ENCODE measurements at regions not wholly inside any gene's neighbourhood (a gene's known extent, or its start where the extent isn't known, plus 50 kb on each side); places are given as distances from the start of the nearest gene placed in this dataset.
A peak's percentile ranks its signal among the peaks of the same experiment; 100 is the strongest.
"Not testable (repeated sequence)": the region's sequence is repeated elsewhere in the genome, so short reads cannot be mapped to it uniquely, and the experiment has no call there.

DNA sequence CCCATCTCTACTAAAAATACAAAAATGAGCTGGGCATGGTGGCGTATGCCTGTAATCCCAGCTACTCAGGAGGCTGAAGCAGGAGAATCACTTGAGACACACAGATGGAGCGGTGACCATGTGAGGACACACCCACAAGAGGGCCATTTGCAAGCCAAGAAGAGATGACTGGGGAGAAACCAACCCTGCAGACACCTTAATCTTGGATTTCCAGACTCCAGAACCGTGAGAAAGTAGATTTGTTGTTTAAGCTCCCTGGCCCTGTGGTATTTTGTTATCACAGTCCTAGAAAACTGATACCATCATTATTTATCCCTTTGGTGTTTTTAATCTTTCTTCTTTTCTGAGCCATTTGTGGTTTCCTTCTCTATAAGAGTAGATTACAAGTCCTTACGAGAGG, 88.6 kb upstream of the ID2 start:
- DNase-seq (ENCODE audit: low read depth, low spot score) = no peak

- no peak for DNase-seq (ENCODE audit: low read depth, low spot score)
These were observed 87.0 kb upstream of the ID2 start for GRCh38 chr2:8594731-8595427.

DNA sequence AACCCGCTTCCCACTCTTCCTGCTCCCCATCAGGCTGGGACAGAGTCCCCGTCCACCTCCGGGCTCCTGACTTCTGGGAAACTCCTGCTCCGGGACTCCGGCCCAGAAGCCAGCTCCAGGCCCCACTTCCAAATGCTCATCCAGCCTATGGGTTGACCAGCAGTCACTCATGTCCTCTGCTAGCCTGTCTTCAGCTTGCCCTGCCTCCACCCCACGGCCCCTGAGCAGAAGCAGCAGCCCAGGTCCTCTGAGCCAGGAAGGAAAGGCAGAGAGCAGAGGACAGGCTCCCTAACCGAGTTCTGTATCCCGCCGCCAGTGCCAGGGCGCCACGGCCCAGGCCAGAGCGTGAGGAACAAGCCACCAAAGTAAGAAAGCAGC, 86.4 kb upstream of the ID2 start:
- DNase-seq (ENCODE audit: low read depth, low spot score) = no peak

GRCh38 chr2:8595811-8596600, 85.8 kb upstream of the ID2 start:
- no peak for DNase-seq (ENCODE audit: low read depth, low spot score)

DNA sequence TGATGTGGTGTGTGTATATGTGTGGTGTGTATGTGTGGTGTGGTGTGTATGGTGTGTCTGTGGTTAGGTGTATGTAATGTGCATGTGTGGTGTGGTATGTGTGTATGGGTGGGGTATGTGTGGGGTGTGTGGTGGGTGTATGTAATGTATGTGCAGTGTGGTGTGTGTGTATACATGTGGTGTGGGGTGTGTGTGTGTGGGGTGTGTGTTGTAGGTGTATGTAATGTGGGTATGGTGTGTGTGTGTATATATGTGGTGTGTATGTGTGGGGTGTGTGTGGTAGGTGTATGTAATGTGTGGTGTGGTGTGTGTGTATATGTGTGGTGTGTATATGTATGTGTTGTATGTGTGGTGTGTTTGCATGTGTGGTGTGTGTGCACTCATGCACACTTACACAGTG, 84.8 kb upstream of the ID2 start:
- no peak for DNase-seq (ENCODE audit: low read depth, low spot score)

DNA sequence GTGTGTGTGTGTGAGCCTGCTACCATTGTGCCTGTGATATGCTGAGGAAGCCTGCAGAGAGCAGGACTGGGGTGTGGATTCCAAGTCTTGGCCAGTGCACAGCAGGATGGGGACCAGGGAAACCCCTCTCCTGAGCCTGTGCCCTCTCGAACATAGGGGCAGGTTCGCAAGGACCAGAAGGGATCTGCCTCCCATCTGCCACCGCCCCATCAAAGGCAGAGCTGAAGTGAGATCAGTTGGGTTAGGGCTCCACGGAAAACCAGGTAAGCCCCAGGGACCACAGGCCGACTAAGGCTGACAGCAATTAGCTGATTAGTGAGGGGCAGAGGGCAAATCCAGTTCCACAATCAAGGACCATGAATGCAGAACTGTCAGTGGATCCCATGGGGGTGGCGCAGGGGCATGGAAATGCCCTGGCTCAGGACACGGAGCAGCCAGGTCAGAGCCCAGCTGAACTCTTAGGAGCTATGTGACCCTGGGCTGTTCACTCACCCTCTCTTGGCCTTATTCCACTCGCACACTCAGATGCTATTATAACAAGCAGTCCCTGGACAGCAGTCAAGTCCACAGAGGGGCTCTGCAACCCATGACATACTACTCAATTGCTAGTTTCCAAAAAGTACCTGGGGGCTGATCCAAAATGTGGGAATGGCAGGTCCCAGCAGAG, 84.2 kb upstream of the ID2 start:
- DNase-seq (ENCODE audit: low read depth, low spot score) = no peak

GRCh38 chr2:8598295-8599165, 83.3 kb upstream of the ID2 start:
- no peak for DNase-seq (ENCODE audit: low read depth, low spot score)

DNA sequence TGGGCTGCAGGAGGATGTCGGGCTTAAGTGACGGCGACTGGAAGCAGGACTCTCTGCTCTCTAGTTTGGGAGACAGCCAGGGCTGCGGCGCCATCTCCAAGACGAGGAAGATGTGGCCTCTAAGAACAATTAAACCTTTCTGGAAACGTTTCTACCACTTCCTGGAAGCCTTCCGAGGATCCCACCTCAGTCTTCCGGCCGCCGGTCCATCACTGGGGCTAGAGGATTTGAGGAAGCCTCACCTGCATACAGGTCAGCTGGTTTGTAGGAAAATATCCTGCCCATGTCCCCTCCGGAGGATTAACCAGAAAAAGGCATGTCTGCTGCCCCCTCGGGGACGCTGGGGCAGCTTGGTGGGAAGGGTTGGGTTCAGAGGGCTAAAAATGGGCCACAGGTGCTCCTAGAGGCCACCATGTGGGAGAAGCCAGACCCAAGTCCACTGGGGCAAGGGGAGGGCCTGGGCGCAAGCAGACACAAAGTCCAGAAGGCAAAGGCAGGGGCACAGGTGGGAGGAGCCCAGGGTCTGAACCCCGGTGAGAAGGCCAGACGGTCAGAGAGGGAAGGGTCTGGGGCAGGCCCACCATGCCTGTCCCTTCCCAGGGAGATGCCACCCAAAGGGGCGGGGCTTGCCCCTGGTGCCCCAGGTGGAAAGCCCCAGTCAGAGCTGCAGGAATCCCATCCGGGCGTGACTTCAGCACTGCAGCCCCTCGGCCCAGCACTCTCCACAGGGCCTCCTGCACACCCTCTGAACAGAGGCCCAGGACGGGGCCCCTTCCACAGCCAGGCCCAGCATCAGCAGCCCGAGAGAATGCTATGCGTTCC, 82.2 kb upstream of the ID2 start:
- DNase-seq (ENCODE audit: low read depth, low spot score) = no peak

DNA sequence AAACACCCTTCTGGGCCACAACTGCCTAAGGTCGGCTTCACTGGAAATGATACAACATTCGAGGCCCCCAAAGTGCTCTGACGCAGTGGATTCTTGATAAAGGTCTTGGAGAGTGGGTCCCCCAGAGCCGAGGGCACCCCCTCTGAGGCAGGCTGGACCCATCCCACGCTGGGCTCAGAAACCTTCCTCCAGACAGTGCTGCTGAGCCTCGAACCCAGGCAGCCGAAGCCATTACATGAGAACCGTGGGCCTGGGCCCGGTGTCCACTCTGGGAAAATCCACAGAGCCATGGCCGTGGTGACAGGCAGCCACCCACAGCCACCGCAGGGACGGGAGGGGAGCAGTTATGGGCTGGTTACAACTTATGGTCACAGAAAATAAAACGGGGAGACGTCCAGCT, 81.4 kb upstream of the ID2 start:
- DNase-seq (ENCODE audit: low read depth, low spot score) = no peak

- no peak for DNase-seq (ENCODE audit: low read depth, low spot score)
These were observed 79.0 kb upstream of the ID2 start for GRCh38 chr2:8602809-8603208.

DNA sequence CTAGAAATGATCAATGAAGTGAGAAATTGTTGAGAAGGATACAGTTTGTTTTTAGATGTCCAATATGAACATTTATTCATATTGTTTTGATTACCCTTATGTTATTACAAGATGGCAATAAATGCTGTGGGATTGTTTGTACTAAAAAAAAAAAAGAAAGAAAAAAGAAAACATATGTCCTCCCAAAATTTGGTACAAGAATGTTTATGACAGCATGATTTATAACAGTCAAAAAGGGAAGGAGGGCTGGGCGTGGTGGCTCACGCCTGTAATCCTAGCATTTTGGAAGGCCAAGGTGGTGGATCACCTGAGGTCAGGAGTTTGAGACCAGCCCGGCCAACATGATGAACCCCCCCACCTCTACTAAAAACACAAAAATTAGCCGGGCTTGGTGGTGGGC, 78.5 kb upstream of the ID2 start:
- DNase-seq (ENCODE audit: low read depth, low spot score) = not testable (repeated sequence)

DNA sequence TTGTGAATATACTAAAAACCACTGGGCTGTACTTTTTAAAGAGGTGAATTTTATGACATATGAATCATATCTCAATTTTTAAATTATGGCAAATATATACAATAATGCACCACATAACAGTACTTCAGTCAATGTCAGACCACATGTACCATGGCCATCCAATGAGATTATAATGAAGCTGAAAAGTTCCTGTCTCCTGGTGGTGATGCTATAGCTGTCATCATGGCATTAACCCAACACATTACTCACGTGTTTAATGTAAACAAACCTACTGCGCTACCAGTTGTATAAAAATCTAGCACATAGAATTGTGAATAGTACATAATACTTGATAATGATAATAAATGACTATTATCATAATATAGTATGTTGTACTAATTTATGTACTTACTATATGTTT, 77.6 kb upstream of the ID2 start:
- no peak for DNase-seq (ENCODE audit: low read depth, low spot score)

- DNase-seq (ENCODE audit: low read depth, low spot score) = no peak
These were observed 76.3 kb upstream of the ID2 start for GRCh38 chr2:8605351-8606065.

DNA sequence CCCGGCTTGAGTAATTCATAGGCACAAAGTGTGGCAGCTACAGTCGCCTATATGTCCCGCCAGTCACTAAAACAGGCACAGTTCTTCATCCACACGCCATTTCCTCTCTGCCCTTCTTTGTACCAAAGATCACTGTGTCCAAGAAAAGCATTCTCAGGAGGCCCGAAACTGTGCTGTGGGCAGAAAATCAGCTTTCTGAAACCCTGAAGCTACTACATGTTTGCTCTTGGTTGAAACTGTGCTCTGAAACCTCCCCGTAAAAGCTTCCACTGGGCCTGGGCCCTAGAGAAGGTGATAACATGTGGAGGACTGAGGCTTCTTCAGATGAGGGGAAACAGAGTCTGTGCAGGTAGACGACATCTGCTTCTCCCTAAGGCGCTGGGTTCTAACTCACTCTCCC, 75.6 kb upstream of the ID2 start:
- DNase-seq (ENCODE audit: low read depth, low spot score) = no peak

- DNase-seq (ENCODE audit: low read depth, low spot score) = no peak
These were observed 75.0 kb upstream of the ID2 start for GRCh38 chr2:8606649-8607550.

- no peak for DNase-seq (ENCODE audit: low read depth, low spot score)
These were observed 74.2 kb upstream of the ID2 start for GRCh38 chr2:8607606-8608005.

DNA sequence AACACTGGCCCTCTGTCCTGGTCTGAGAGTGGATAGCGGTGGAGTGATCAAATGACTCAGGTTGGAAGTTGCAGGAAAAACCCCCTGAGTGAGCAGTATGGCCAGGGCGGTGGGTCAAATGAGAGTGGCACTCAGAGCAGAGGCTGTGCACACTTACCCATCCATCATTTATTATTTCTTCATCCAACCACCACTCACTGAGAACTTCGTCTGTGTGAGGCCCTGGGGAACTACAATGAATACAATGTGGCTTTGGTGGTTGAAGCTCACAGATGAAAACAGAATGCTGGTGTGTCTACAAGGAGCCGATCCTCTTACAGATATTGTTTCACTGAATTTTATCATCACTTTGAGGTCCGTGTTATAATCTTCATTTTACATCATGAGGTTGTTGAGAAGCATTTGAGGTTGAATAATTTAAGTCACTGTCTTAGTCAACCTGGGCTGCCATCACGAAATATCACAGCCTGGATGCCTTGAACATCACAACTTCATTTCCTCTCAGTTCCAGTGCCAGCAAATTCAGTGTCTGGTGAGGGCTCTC, 73.4 kb upstream of the ID2 start:
- no peak for DNase-seq (ENCODE audit: low read depth, low spot score)

GRCh38 chr2:8609357-8609811, 72.5 kb upstream of the ID2 start:
- peak; percentile 89 for DNase-seq (ENCODE audit: low read depth, low spot score)

DNA sequence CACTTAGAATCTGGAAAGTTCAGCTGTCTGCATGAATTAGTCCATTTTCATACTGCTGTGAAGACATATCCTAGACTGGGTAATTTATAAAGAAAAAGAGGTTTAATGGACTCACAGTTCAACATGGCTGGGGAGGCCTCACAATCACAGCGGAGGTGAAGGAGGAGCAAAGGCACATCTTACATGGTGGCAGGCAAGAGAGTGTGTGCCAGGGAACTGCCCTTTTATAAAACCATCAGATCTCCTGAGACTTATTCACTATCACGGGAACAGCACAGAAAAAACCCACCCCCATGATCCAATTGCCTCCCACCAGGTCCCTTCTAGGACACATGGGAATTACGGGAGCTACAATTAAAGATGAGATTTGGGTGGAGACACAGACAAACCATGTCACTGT, 71.1 kb upstream of the ID2 start:
- not testable (repeated sequence) for DNase-seq (ENCODE audit: low read depth, low spot score)

Data from ELF-1 (cell line).